Lower leg skin (tissue), 3 donors: ENCODE measurements at regions not wholly inside any gene's neighbourhood (a gene's known extent, or its start where the extent isn't known, plus 50 kb on each side); places are given as distances from the start of the nearest gene placed in this dataset.

Experiments used
- POLR2A ChIP-seq, 2 donors: fragments of 450-650 bp; IDR thresholded peaks; one replicate each; pipeline ENCODE4 v1.6.1; 2016 to 2017; ENCODE audit warnings: antibody characterized with exemption in 2 of 2, mild to moderate bottlenecking in 1 of 2, moderate library complexity in 1 of 2
- TF ChIP-seq, protein P1 (sequence below), 3 donors: fragments of 450-650 bp; IDR thresholded peaks; one replicate each; pipeline ENCODE4 v1.5.1; 2016; ENCODE audit warnings: antibody characterized with exemption in 3 of 3, mild to moderate bottlenecking in 3 of 3, moderate library complexity in 2 of 3

DNA sequence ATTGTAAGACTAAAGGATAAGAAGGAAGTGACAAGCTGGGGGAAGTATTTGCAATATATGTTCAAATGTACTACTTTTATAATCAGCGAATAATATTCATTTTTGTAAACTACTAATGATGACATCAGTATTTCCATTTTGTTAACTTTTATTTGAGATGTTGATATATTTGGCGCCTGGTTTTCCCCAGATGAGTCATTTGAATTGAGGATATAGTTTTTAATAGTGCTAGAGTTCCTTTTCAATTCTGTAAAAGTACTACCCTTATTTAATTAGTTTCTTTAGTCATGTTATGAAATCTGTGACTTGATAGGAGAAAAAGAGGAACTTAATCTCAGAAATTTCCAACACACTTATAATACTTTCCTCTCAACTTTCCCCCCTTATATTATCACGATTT, 495.3 kb downstream of the IRS1 start:
- TF ChIP-seq, protein P1, sequence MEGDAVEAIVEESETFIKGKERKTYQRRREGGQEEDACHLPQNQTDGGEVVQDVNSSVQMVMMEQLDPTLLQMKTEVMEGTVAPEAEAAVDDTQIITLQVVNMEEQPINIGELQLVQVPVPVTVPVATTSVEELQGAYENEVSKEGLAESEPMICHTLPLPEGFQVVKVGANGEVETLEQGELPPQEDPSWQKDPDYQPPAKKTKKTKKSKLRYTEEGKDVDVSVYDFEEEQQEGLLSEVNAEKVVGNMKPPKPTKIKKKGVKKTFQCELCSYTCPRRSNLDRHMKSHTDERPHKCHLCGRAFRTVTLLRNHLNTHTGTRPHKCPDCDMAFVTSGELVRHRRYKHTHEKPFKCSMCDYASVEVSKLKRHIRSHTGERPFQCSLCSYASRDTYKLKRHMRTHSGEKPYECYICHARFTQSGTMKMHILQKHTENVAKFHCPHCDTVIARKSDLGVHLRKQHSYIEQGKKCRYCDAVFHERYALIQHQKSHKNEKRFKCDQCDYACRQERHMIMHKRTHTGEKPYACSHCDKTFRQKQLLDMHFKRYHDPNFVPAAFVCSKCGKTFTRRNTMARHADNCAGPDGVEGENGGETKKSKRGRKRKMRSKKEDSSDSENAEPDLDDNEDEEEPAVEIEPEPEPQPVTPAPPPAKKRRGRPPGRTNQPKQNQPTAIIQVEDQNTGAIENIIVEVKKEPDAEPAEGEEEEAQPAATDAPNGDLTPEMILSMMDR (IDR thresholded peaks at IDR 0.05): no peak
- TF ChIP-seq POLR2A (IDR thresholded peaks at IDR 0.05): no peak
